HCT116 (cell line): ENCODE measurements at regions not wholly inside any gene's neighbourhood (a gene's known extent, or its start where the extent isn't known, plus 50 kb on each side); places are given as distances from the start of the nearest gene placed in this dataset.

Experiments used
- ATAC-seq: fragments of 200-7000 bp; cut with Tn5 transposase; 2 replicates; pipeline ENCODE4 v1.9.1; 2020; ENCODE audit warnings: mild to moderate bottlenecking, moderate library complexity
- BruUV-seq: library from RNA; stranded (reverse); fragments of 400-500 nt; replicated peaks from 2 replicates; lab custom pipeline; 2021; lab: Mats Ljungman, UMichigan
- CTCF ChIA-PET: fragments of 300-600 bp; sonication (Branson Sonifier 250); formaldehyde crosslinking; loops from one replicate; lab custom pipeline; 2021; ENCODE audit warnings: antibody characterized with exemption; lab: Charles Lee
- POLR2A ChIA-PET: fragments of 300-600, 350-600 bp; sonication (Branson Sonifier 250); formaldehyde crosslinking; loops from one replicate; lab custom pipeline; 2021; ENCODE audit warnings: antibody characterized with exemption; lab: Charles Lee
- RAD21 ChIA-PET, 2 experiments: fragments of 300-600 bp; sonication (Branson Sonifier 250); formaldehyde crosslinking; loops; one replicate each; lab custom pipeline; 2023; ENCODE audit warnings: low total read pairs in 2 of 2; ENCODE audit not compliant: uncharacterized antibody in 2 of 2, unreplicated experiment in 2 of 2, low non-redundant PET in 1 of 2; lab: Charles Lee
- DNase-seq: peaks from one replicate; pipeline ENCODE4 v3.0.0-alpha.2; 2010; ENCODE audit warnings: low read depth, low spot score
- H2AFZ ChIP-seq: fragments of 200-600 bp; shearing (Covaris generic), sonication (generic); 2 replicates; pipeline ENCODE4 v1.6.1; 2017; ENCODE audit warnings: low read depth, mixed run types, mixed read lengths, antibody characterized with exemption, low read length; ENCODE audit not compliant: poor library complexity, severe bottlenecking
- H3K27ac ChIP-seq: 2 replicates; pipeline ENCODE4 v1.5.1; 2012; ENCODE audit warnings: low read depth, low read length
- H3K27me3 ChIP-seq: fragments of 200-600 bp; sonication (generic); 2 replicates; pipeline ENCODE4 v1.6.1; 2016; ENCODE audit warnings: mixed run types, low read length, mixed read lengths; ENCODE audit not compliant: insufficient read depth
- H3K36me3 ChIP-seq, 2 experiments: fragments of 200-500 bp in 1 of 2; fragments of 200-600 bp in 1 of 2; sonication (Bioruptor generic) in 1 of 2; sonication (generic) in 1 of 2; 2 replicates each; pipeline versions ENCODE4 v1.5.1 to v1.6.1; 2014 to 2016; ENCODE audit warnings: low read length in 2 of 2, inconsistent platforms in 1 of 2, mixed read lengths in 1 of 2, mixed run types in 1 of 2; ENCODE audit not compliant: insufficient read depth in 2 of 2, control insufficient read depth in 1 of 2
- H3K4me1 ChIP-seq, 2 experiments: fragments of 200-600 bp in 1 of 2; sonication (generic) in 1 of 2; 2 replicates each; pipeline versions ENCODE4 v1.5.1 to v1.6.1; 2012 to 2017; ENCODE audit warnings: low read length in 2 of 2, inconsistent platforms in 1 of 2, mild to moderate bottlenecking in 1 of 2, mixed read lengths in 1 of 2, mixed run types in 1 of 2, moderate library complexity in 1 of 2; ENCODE audit not compliant: insufficient read depth in 2 of 2, control insufficient read depth in 1 of 2
- H3K4me2 ChIP-seq: fragments of 200-600 bp; sonication (generic); 2 replicates; pipeline ENCODE4 v1.6.1; 2017; ENCODE audit warnings: mixed run types, low read length, mixed read lengths
- H3K4me3 ChIP-seq, 2 experiments: fragments of 200-600 bp in 1 of 2; sonication (generic) in 1 of 2; replicated peaks in 1 of 2; 2 replicates each; pipeline ENCODE4 v1.5.1; 2011 to 2016; ENCODE audit warnings: low read length in 2 of 2, control low read depth in 1 of 2, low read depth in 1 of 2, mild to moderate bottlenecking in 1 of 2, mixed read lengths in 1 of 2, mixed run types in 1 of 2
- H3K79me2 ChIP-seq: fragments of 200-600 bp; sonication (generic); 2 replicates; pipeline ENCODE4 v1.6.1; 2017; ENCODE audit warnings: mild to moderate bottlenecking, mixed run types, low read length, moderate library complexity, mixed read lengths; ENCODE audit not compliant: insufficient read depth
- H3K9ac ChIP-seq: fragments of 200-600 bp; sonication (generic); 2 replicates; pipeline ENCODE4 v1.6.1; 2016; ENCODE audit warnings: low read length, mixed read lengths
- H3K9me2 ChIP-seq: fragments of 200-600 bp; sonication (generic), shearing (Covaris generic); 2 replicates; pipeline ENCODE4 v1.6.1; 2017; ENCODE audit warnings: mixed run types, mild to moderate bottlenecking, moderate library complexity; ENCODE audit not compliant: insufficient read depth
- H3K9me3 ChIP-seq, 2 experiments: fragments of 200-500 bp in 1 of 2; fragments of 200-600 bp in 1 of 2; sonication (Bioruptor generic) in 1 of 2; sonication (generic) in 1 of 2; 2 replicates each; pipeline ENCODE4 v1.6.1; 2014 to 2017; ENCODE audit warnings: low read length in 2 of 2, mixed read lengths in 2 of 2, inconsistent platforms in 1 of 2, low read depth in 1 of 2, mild to moderate bottlenecking in 1 of 2, mixed run types in 1 of 2, moderate library complexity in 1 of 2; ENCODE audit not compliant: control insufficient read depth in 1 of 2, insufficient read depth in 1 of 2
- H4K20me1 ChIP-seq: fragments of 200-600 bp; sonication (generic), shearing (Covaris generic); 2 replicates; pipeline ENCODE4 v1.6.1; 2017; ENCODE audit warnings: mixed run types, mild to moderate bottlenecking, moderate library complexity; ENCODE audit not compliant: insufficient read depth
- ATF3 ChIP-seq: IDR thresholded peaks from 2 replicates; pipeline ENCODE4 v1.6.1; 2012
- CBX3 ChIP-seq: IDR thresholded peaks from 2 replicates; pipeline ENCODE4 v1.6.1; 2012; ENCODE audit warnings: low read depth
- CEBPB ChIP-seq: IDR thresholded peaks from 2 replicates; pipeline ENCODE4 v1.6.1; 2012; ENCODE audit warnings: low read depth
- CTCF ChIP-seq, 3 experiments: fragments of 200-600 bp in 1 of 3; sonication (generic) in 1 of 3; IDR thresholded peaks in 2 of 3; conservative IDR thresholded peaks in 1 of 3; 2 replicates each; pipeline ENCODE4 v1.5.1; 2012 to 2017; ENCODE audit warnings: low read depth in 2 of 3, low read length in 2 of 3, antibody characterized with exemption in 1 of 3, borderline replicate concordance in 1 of 3, control low read depth in 1 of 3, mild to moderate bottlenecking in 1 of 3, mixed read lengths in 1 of 3, mixed run types in 1 of 3, moderate library complexity in 1 of 3; ENCODE audit not compliant: insufficient read depth in 1 of 3
- EGR1 ChIP-seq: IDR thresholded peaks from 2 replicates; pipeline ENCODE4 v1.6.1; 2012; ENCODE audit warnings: low read depth
- EZH2 ChIP-seq: fragments of 200-600 bp; sonication (generic); IDR thresholded peaks from 2 replicates; pipeline ENCODE4 v1.6.1; 2017; ENCODE audit warnings: antibody characterized with exemption, mixed run types
- FOSL1 ChIP-seq: IDR thresholded peaks from 2 replicates; pipeline ENCODE4 v1.6.1; 2012; ENCODE audit warnings: low read depth
- JUND ChIP-seq: IDR thresholded peaks from 2 replicates; pipeline ENCODE4 v1.6.1; 2012
- POLR2A ChIP-seq: IDR thresholded peaks from 2 replicates; pipeline ENCODE4 v1.7.0; 2011; ENCODE audit warnings: borderline replicate concordance; ENCODE audit not compliant: insufficient read depth, insufficient read length; ENCODE audit errors: extremely low read depth
- REST ChIP-seq: IDR thresholded peaks from 2 replicates; pipeline ENCODE4 v1.6.1; 2012; ENCODE audit warnings: low read depth
- SP1 ChIP-seq: IDR thresholded peaks from 2 replicates; pipeline ENCODE4 v1.6.1; 2012; ENCODE audit warnings: low read depth
- SRF ChIP-seq: IDR thresholded peaks from 2 replicates; pipeline ENCODE4 v1.6.1; 2012; ENCODE audit warnings: low read depth
- TCF7L2 ChIP-seq: IDR thresholded peaks from 2 replicates; pipeline ENCODE4 v1.7.0; 2011; ENCODE audit warnings: borderline replicate concordance, inconsistent platforms; ENCODE audit not compliant: insufficient read depth, insufficient read length; ENCODE audit errors: extremely low read depth
- YY1 ChIP-seq: IDR thresholded peaks from 2 replicates; pipeline ENCODE4 v1.6.1; 2011; ENCODE audit warnings: low read length, low read depth, moderate library complexity, mild to moderate bottlenecking; ENCODE audit not compliant: insufficient replicate concordance; ENCODE audit errors: extremely low read depth
- intact Hi-C: fragments of 100-400 bp; cut with micrococcal nuclease; formaldehyde crosslinking; loops from 2 replicates; pipeline ENCODE4 v1.10.0; 2022

- TF ChIP-seq EGR1 (no peak), ATF3 (no peak), TCF7L2 (no peak), CEBPB (no peak), SP1 (no peak), YY1 (no peak), JUND (no peak), REST (no peak)
- TF ChIP-seq, all 23 proteins: peak for 0
These were observed 558.4 kb upstream of the ST8SIA4 start (continued) for GRCh38 chr5:101461455-101461854.

- no peak overlapping the region for H3K4me3 ChIP-seq
- TF ChIP-seq CTCF (IDR thresholded peaks at IDR 0.05 in 2 of 3, conservative IDR thresholded peaks at IDR 0.05 in 1 of 3; ENCODE audit: borderline replicate concordance in 1 of 3, insufficient read depth in 1 of 3, low read depth in 2 of 3, low read length in 2 of 3) (no peak), YY1 (no peak), SP1 (no peak), SRF (no peak), POLR2A (no peak), EZH2 (no peak), FOSL1 (no peak), CBX3 (no peak), CEBPB (no peak), TCF7L2 (no peak)
- TF ChIP-seq, all 23 proteins: peak for 0
- Histone ChIP-seq H3K4me1 (no peaks in the 10 kb centered on the region), H3K9me2 (no peaks in the 10 kb centered on the region), H3K9me3 (no peaks in the 10 kb centered on the region), H3K79me2 (no peaks in the 10 kb centered on the region), H3K27ac (no peak overlapping the region), H3K36me3 (no peaks in the 10 kb centered on the region), H3K4me2 (no peak overlapping the region), H4K20me1 (no peaks in the 10 kb centered on the region), H3K27me3 (no peaks in the 10 kb centered on the region), H2AFZ (no peak overlapping the region), H3K9ac (no peak overlapping the region)
- intact Hi-C loops: no loop called here
- ATAC-seq: no peak
- POLR2A ChIA-PET: no interaction called here
- DNase-seq: no peak
- no TSS peak for BruUV-seq
- CTCF ChIA-PET: no interaction called here
- RAD21 ChIA-PET: no interaction called here
These were observed 555.5 kb upstream of the ST8SIA4 start for GRCh38 chr5:101458587-101458986.
